ENCODE measurements at regions not wholly inside any gene's neighbourhood (a gene's known extent, or its start where the extent isn't known, plus 50 kb on each side); places are given as distances from the start of the nearest gene placed in this dataset.

- no peak for TF ChIP-seq EZH2 (IDR thresholded peaks at IDR 0.05; ENCODE audit: insufficient read depth, poor library complexity, severe bottlenecking)
- TF ChIP-seq EZH2phosphoT487 (IDR thresholded peaks at IDR 0.05; ENCODE audit: insufficient read depth, low read depth) = no peak
These were observed 59.3 kb downstream of the RDH14 start for GRCh38 chr2:18501156-18501555.

Data from GM23248 (cell line).